WTC11 (cell line): ENCODE measurements at regions not wholly inside any gene's neighbourhood (a gene's known extent, or its start where the extent isn't known, plus 50 kb on each side); places are given as distances from the start of the nearest gene placed in this dataset.

Experiments
- ATAC-seq: fragments of 200-7000 bp; cut with Tn5 transposase; 2 replicates; pipeline ENCODE4 v1.10.0; 2021; ENCODE audit warnings: mild to moderate bottlenecking, moderate library complexity
- CTCF ChIA-PET: fragments of 300-600 bp; sonication (Branson Sonifier 250); formaldehyde crosslinking; loops from one replicate; lab custom pipeline; 2021; ENCODE audit warnings: antibody characterized with exemption; lab: Charles Lee
- POLR2A ChIA-PET: fragments of 350-600 bp; sonication (Branson Sonifier 250); formaldehyde crosslinking; loops from one replicate; lab custom pipeline; 2021; ENCODE audit warnings: antibody characterized with exemption; lab: Charles Lee
- DNase-seq: peaks from one replicate; pipeline ENCODE4 v3.0.0; 2021; ENCODE audit warnings: low spot score
- H3K27ac Mint-ChIP-seq: 2 replicates; pipeline ENCODE4 v1.8.0; 2021; ENCODE audit warnings: mixed read lengths
- H3K27me3 Mint-ChIP-seq: 2 replicates; pipeline ENCODE4 v1.8.0; 2021; ENCODE audit warnings: low read depth, mild to moderate bottlenecking, moderate library complexity, mixed read lengths
- H3K36me3 Mint-ChIP-seq: 2 replicates; pipeline ENCODE4 v1.8.0; 2021; ENCODE audit warnings: mixed read lengths
- H3K4me1 Mint-ChIP-seq: 2 replicates; pipeline ENCODE4 v1.8.0; 2022; ENCODE audit warnings: mixed read lengths
- H3K4me3 Mint-ChIP-seq: 2 replicates; pipeline ENCODE4 v1.8.0; 2021; ENCODE audit warnings: mild to moderate bottlenecking, moderate library complexity, mixed read lengths
- H3K9me3 Mint-ChIP-seq: 2 replicates; pipeline ENCODE4 v1.8.0; 2021; ENCODE audit warnings: mixed read lengths
- CBFB ChIP-seq: sonication (generic); formaldehyde crosslinking; IDR thresholded peaks from 2 replicates; pipeline ENCODE4 v1.8.1; 2022; ENCODE audit warnings: mild to moderate bottlenecking, low read depth, missing genetic modification reagents
- E2F1 ChIP-seq: sonication (generic); formaldehyde crosslinking; IDR thresholded peaks from 2 replicates; pipeline ENCODE4 v1.8.0; 2022; ENCODE audit warnings: mild to moderate bottlenecking, missing genetic modification reagents
- EMX1 ChIP-seq: fragments of 250-450 bp; sonication (Bioruptor Pico); IDR thresholded peaks from 2 replicates; pipeline ENCODE4 v1.8.0; 2021; ENCODE audit warnings: mild to moderate bottlenecking
- FOXJ3 ChIP-seq: sonication (generic); formaldehyde crosslinking; IDR thresholded peaks from 2 replicates; pipeline ENCODE4 v1.9.0; 2021; ENCODE audit warnings: missing genetic modification reagents, mild to moderate bottlenecking, borderline replicate concordance
- FOXP1 ChIP-seq: sonication (generic); formaldehyde crosslinking; IDR thresholded peaks from 2 replicates; pipeline ENCODE4 v1.8.0; 2022; ENCODE audit warnings: missing genetic modification reagents, mild to moderate bottlenecking, moderate library complexity, borderline replicate concordance
- GRHL2 ChIP-seq: fragments of 250-450 bp; sonication (Bioruptor Pico); IDR thresholded peaks from 2 replicates; pipeline ENCODE4 v1.8.0; 2022; ENCODE audit warnings: mild to moderate bottlenecking, moderate library complexity; ENCODE audit not compliant: insufficient replicate concordance, severe bottlenecking
- KAT7 ChIP-seq: sonication (generic); formaldehyde crosslinking; IDR thresholded peaks from 2 replicates; pipeline ENCODE4 v1.8.1; 2023; ENCODE audit warnings: missing genetic modification reagents, mild to moderate bottlenecking, borderline replicate concordance
- MAX ChIP-seq: sonication (generic); formaldehyde crosslinking; IDR thresholded peaks from 2 replicates; pipeline ENCODE4 v1.8.0; 2022; ENCODE audit warnings: mild to moderate bottlenecking, missing genetic modification reagents
- MYBL2 ChIP-seq: sonication (generic); formaldehyde crosslinking; IDR thresholded peaks from 2 replicates; pipeline ENCODE4 v1.8.1; 2023; ENCODE audit warnings: mild to moderate bottlenecking, moderate library complexity, missing genetic modification reagents
- NR1H2 ChIP-seq: sonication (generic); formaldehyde crosslinking; IDR thresholded peaks from 2 replicates; pipeline ENCODE4 v1.9.0; 2021; ENCODE audit warnings: mild to moderate bottlenecking, moderate library complexity, missing genetic modification reagents
- RELA ChIP-seq: sonication (generic); formaldehyde crosslinking; IDR thresholded peaks from 2 replicates; pipeline ENCODE4 v1.8.1; 2022; ENCODE audit warnings: missing genetic modification reagents, mild to moderate bottlenecking, borderline replicate concordance
- TP53 ChIP-seq: sonication (generic); formaldehyde crosslinking; IDR thresholded peaks from 2 replicates; pipeline ENCODE4 v1.8.1; 2023; ENCODE audit warnings: mild to moderate bottlenecking, missing genetic modification reagents
- ZNF232 ChIP-seq: sonication (generic); formaldehyde crosslinking; IDR thresholded peaks from 2 replicates; pipeline ENCODE4 v1.8.0; 2022; ENCODE audit warnings: mild to moderate bottlenecking, missing genetic modification reagents
- ZNF317 ChIP-seq: sonication (generic); formaldehyde crosslinking; IDR thresholded peaks from 2 replicates; pipeline ENCODE4 v1.8.1; 2023; ENCODE audit warnings: low read depth, mild to moderate bottlenecking, moderate library complexity, missing genetic modification reagents, borderline replicate concordance
- TF ChIP-seq, protein P1 (sequence below): sonication (generic); formaldehyde crosslinking; IDR thresholded peaks from 2 replicates; pipeline ENCODE4 v1.8.0; 2023; ENCODE audit warnings: mild to moderate bottlenecking, missing genetic modification reagents
- TF ChIP-seq, protein P2 (sequence below): sonication (generic); formaldehyde crosslinking; conservative IDR thresholded peaks from 2 replicates; pipeline ENCODE4 v1.8.1; 2023; ENCODE audit warnings: mild to moderate bottlenecking, low read depth, missing genetic modification reagents, moderate library complexity
- TF ChIP-seq, protein P3 (sequence below): sonication (generic); formaldehyde crosslinking; IDR thresholded peaks from 2 replicates; pipeline ENCODE4 v1.8.1; 2022; ENCODE audit warnings: missing genetic modification reagents, borderline replicate concordance
- TF ChIP-seq, protein P4 (sequence below): sonication (generic); formaldehyde crosslinking; IDR thresholded peaks from 2 replicates; pipeline ENCODE4 v1.8.1; 2023; ENCODE audit warnings: mild to moderate bottlenecking, missing genetic modification reagents, borderline replicate concordance
- TF ChIP-seq, protein P5 (sequence below): sonication (generic); formaldehyde crosslinking; conservative IDR thresholded peaks from 2 replicates; pipeline ENCODE4 v1.8.1; 2022; ENCODE audit warnings: mild to moderate bottlenecking, missing genetic modification reagents

- TF ChIP-seq, protein P1, sequence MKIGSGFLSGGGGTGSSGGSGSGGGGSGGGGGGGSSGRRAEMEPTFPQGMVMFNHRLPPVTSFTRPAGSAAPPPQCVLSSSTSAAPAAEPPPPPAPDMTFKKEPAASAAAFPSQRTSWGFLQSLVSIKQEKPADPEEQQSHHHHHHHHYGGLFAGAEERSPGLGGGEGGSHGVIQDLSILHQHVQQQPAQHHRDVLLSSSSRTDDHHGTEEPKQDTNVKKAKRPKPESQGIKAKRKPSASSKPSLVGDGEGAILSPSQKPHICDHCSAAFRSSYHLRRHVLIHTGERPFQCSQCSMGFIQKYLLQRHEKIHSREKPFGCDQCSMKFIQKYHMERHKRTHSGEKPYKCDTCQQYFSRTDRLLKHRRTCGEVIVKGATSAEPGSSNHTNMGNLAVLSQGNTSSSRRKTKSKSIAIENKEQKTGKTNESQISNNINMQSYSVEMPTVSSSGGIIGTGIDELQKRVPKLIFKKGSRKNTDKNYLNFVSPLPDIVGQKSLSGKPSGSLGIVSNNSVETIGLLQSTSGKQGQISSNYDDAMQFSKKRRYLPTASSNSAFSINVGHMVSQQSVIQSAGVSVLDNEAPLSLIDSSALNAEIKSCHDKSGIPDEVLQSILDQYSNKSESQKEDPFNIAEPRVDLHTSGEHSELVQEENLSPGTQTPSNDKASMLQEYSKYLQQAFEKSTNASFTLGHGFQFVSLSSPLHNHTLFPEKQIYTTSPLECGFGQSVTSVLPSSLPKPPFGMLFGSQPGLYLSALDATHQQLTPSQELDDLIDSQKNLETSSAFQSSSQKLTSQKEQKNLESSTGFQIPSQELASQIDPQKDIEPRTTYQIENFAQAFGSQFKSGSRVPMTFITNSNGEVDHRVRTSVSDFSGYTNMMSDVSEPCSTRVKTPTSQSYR (CRISPR knock-in tag), result no peak
- TF ChIP-seq GRHL2 (no peak), TP53 (CRISPR knock-in tag) (no peak), ZNF317 (no peak), MYBL2 (no peak), EMX1 (CRISPR knock-in tag) (no peak), ZNF232 (CRISPR knock-in tag) (no peak), MAX (CRISPR knock-in tag) (no peak), E2F1 (CRISPR knock-in tag) (no peak), RELA (no peak), CBFB (no peak), FOXP1 (no peak), NR1H2 (CRISPR knock-in tag) (no peak), KAT7 (no peak), FOXJ3 (CRISPR knock-in tag) (no peak)
- TF ChIP-seq, protein P2, sequence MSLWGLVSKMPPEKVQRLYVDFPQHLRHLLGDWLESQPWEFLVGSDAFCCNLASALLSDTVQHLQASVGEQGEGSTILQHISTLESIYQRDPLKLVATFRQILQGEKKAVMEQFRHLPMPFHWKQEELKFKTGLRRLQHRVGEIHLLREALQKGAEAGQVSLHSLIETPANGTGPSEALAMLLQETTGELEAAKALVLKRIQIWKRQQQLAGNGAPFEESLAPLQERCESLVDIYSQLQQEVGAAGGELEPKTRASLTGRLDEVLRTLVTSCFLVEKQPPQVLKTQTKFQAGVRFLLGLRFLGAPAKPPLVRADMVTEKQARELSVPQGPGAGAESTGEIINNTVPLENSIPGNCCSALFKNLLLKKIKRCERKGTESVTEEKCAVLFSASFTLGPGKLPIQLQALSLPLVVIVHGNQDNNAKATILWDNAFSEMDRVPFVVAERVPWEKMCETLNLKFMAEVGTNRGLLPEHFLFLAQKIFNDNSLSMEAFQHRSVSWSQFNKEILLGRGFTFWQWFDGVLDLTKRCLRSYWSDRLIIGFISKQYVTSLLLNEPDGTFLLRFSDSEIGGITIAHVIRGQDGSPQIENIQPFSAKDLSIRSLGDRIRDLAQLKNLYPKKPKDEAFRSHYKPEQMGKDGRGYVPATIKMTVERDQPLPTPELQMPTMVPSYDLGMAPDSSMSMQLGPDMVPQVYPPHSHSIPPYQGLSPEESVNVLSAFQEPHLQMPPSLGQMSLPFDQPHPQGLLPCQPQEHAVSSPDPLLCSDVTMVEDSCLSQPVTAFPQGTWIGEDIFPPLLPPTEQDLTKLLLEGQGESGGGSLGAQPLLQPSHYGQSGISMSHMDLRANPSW (CRISPR knock-in tag), result no peak
- TF ChIP-seq, protein P3, sequence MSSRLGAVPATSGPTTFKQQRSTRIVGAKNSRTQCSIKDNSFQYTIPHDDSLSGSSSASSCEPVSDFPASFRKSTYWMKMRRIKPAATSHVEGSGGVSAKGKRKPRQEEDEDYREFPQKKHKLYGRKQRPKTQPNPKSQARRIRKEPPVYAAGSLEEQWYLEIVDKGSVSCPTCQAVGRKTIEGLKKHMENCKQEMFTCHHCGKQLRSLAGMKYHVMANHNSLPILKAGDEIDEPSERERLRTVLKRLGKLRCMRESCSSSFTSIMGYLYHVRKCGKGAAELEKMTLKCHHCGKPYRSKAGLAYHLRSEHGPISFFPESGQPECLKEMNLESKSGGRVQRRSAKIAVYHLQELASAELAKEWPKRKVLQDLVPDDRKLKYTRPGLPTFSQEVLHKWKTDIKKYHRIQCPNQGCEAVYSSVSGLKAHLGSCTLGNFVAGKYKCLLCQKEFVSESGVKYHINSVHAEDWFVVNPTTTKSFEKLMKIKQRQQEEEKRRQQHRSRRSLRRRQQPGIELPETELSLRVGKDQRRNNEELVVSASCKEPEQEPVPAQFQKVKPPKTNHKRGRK (CRISPR knock-in tag), result no peak
- TF ChIP-seq, protein P4, sequence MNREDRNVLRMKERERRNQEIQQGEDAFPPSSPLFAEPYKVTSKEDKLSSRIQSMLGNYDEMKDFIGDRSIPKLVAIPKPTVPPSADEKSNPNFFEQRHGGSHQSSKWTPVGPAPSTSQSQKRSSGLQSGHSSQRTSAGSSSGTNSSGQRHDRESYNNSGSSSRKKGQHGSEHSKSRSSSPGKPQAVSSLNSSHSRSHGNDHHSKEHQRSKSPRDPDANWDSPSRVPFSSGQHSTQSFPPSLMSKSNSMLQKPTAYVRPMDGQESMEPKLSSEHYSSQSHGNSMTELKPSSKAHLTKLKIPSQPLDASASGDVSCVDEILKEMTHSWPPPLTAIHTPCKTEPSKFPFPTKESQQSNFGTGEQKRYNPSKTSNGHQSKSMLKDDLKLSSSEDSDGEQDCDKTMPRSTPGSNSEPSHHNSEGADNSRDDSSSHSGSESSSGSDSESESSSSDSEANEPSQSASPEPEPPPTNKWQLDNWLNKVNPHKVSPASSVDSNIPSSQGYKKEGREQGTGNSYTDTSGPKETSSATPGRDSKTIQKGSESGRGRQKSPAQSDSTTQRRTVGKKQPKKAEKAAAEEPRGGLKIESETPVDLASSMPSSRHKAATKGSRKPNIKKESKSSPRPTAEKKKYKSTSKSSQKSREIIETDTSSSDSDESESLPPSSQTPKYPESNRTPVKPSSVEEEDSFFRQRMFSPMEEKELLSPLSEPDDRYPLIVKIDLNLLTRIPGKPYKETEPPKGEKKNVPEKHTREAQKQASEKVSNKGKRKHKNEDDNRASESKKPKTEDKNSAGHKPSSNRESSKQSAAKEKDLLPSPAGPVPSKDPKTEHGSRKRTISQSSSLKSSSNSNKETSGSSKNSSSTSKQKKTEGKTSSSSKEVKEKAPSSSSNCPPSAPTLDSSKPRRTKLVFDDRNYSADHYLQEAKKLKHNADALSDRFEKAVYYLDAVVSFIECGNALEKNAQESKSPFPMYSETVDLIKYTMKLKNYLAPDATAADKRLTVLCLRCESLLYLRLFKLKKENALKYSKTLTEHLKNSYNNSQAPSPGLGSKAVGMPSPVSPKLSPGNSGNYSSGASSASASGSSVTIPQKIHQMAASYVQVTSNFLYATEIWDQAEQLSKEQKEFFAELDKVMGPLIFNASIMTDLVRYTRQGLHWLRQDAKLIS (CRISPR knock-in tag), result no peak
- TF ChIP-seq, protein P5, sequence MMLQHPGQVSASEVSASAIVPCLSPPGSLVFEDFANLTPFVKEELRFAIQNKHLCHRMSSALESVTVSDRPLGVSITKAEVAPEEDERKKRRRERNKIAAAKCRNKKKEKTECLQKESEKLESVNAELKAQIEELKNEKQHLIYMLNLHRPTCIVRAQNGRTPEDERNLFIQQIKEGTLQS, result no peak
- TF ChIP-seq, all 79 proteins: peak for 0
- H3K27ac Mint-ChIP-seq, result no peak overlapping the region
- no peak for ATAC-seq
- POLR2A ChIA-PET, result no interaction called here
- peaks cover 9% of the 10 kb centered on the region; the same call in 1 of the 2 replicates for H3K9me3 Mint-ChIP-seq
- peaks cover 39% of the 10 kb centered on the region for H3K4me1 Mint-ChIP-seq
- no peak overlapping the region for H3K4me3 Mint-ChIP-seq
- no peak for DNase-seq
- H3K36me3 Mint-ChIP-seq, result no peaks in the 10 kb centered on the region
- H3K27me3 Mint-ChIP-seq, result no peaks in the 10 kb centered on the region
- CTCF ChIA-PET, result no interaction called here
These were observed 128.7 kb upstream of the MID1 start for GRCh38 chrX:10749113-10749512.
